ENCODE measurements at regions not wholly inside any gene's neighbourhood (a gene's known extent, or its start where the extent isn't known, plus 50 kb on each side); places are given as distances from the start of the nearest gene placed in this dataset.
"Not testable (repeated sequence)": the region's sequence is repeated elsewhere in the genome, so short reads cannot be mapped to it uniquely, and the experiment has no call there.

DNA sequence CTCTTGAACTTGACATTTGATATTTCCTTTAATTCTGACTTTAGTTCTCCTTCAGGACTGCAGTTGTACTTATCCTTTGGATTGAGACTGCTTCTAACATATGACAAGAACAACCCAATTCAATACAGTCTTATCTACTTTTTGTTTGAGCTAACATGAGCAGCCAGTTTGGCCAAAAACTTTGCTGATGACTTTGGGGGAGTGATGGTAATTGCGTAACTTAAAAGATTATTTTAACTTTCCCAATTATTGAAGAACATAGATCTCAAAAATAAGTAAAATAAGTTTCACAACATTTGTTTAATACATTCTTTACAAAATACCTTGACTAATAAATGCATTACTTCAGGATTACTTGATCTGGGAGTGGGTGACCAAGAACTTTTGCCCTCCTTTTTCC, 1311.1 kb upstream of the NRXN1 start:
- DNase-seq = no peak

- DNase-seq = no peak
Measured at GRCh38 chr2:52342458-52342857, 1310.5 kb upstream of the NRXN1 start.

DNA sequence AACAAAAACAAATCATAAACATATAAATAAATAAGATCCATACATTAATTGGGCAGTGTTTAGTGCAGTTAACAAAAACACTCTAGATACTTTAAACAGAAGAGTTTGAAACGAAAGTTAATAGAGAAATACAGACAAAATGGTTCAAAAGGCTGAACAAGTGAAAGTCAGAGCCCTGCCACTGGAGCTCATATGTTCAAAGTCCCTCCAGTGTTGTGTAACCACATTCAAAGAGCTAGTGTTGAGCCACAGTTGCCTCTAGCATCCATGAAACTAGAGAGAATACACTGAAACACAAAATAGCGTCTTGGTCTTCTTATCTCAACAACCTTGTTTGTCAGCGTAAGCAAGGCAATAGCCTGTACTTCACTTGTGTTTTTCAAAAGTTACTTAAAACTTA, 1309.8 kb upstream of the NRXN1 start:
- no peak for DNase-seq

DNA sequence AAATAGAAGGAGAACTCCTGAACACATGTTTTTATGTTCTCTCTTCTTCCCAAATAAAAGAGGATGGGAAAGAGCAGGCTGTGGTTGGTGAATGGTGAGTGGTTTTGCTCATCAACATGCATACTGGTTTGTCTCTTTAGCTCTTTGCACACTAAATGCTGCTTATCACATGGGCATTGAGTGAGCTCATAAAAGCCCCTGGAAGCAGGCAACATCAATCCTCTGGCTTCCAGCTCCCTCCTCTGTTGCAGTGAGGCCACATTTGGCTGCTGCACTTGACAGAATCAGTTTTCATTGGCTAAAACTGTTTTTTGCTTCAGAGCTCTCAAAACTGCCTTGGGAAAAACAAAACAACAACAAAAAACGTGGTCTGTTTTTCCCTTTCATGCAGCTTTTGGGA, 1308.2 kb upstream of the NRXN1 start:
- no peak for DNase-seq

GRCh38 chr2:52337786-52338185, 1305.9 kb upstream of the NRXN1 start:
- not testable (repeated sequence) for DNase-seq

GRCh38 chr2:52336951-52337350, 1305.0 kb upstream of the NRXN1 start:
- DNase-seq = no peak

GRCh38 chr2:52335727-52336126, 1303.8 kb upstream of the NRXN1 start:
- no peak for DNase-seq

DNA sequence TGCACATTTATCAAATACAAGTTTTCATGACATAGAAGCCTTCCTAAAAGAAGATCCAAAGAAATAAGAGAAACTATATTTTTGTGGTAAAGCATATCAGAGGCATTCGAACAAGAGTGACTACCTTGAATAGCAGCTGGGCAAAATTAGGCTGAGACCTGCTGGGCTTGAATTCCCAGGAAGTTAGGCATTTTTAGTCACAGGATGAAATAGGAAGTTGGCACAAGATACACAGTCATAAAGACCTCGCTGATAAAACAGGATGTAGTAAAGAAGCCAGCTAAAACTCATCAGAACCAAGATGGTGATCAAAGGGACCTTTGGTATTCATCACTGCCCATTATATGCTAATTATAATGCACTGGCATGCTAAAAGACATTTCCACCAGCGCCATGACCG, 1302.3 kb upstream of the NRXN1 start:
- no peak for DNase-seq

DNA sequence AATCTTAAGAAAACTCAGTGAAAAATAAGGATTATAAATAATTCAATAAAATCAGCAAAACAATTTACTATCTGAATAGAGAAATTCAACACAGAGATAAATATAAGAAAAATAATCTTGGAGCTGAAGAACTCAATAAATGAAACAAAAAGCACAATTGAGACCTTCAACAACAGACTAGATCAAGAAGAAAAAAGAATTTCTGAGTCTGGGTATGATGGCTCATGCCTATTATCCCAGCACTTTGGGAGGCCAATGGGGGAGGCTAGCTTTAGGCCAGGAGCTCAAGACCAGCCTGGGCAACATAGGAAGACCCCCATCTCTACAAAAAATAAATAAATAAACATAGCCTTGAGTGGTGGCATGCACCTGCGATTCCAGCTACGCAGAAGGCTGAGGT, 1295.7 kb upstream of the NRXN1 start:
- no peak for DNase-seq

DNA sequence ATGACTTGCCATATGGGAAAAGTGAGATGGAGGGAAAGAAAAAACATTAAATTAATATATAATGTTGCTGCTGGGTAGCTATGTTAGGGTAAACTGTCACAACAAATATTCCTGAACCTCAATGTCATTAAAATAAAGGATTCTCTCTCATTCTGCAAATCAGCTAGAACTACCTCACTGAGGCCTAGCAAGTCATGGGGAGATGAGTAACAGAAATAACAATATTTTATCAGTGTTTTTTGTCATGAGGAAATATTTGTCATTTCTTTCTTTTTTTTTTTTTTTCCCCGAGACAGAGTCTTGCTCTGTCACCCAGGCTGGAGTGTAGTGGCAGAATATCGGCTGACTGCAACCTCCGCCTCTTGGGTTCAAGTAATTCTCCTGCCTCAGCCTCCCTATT, 1282.3 kb upstream of the NRXN1 start:
- DNase-seq = no peak

DNA sequence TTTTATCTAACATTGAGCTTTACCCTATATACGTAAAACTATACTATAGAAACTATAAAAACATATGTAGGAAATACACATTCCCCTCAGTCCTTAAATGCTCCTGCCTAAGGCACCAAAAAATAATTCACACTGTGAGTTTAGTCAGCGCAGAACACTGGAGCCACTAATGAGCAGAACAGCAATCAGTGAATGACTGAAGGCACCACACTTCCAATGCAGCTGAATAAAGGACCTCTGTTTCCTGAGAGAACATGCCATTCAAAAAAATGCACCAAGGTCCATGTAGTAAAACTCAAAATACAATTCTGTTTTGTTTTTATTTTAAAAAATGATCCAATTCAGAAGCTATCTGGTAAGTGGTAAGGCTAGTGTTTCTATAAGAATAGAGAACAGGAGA, 1280.6 kb upstream of the NRXN1 start:
- no peak for DNase-seq

DNA sequence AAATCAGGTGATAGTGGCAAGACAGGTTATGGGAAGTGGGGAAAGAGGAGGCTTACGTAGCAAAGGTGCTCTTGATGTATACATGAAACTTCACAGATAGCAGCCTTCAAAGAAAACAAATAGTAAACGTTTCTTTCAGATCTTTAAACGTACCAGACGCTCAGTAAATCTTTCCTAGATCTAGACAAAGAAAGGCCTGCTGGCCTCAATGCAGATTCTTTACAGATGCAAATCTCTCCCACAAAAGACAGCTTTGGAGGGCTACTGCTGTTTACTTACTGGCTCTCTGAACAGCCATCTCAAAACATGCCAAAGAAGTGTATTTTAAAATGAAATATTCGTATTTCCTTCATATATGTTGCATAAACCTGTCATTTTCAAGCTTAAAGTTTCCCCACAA, 1279.9 kb upstream of the NRXN1 start:
- no peak for DNase-seq

DNA sequence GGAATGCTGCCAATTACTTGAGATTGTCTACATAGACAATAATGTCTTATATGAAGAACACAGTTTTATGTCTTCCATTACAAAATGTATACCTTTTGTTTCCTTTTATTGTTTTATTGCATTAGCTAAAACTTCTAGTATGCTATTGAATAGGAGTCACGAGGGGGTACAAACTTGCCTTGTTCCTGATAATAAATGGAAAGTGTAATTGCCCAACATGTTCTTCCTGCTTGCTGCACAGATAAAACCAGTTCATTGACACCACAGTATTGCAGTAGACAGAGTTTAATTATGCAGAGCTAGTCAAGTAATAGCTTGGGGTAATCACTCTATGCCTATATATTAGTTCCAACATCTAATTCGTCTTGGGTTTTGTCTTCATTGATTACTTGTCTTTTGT, 1276.2 kb upstream of the NRXN1 start:
- DNase-seq = no peak

- no peak for DNase-seq
Measured at GRCh38 chr2:52294628-52295027, 1262.7 kb upstream of the NRXN1 start.

GRCh38 chr2:52292801-52293200, 1260.9 kb upstream of the NRXN1 start:
- no peak for DNase-seq

GRCh38 chr2:52289741-52290140, 1257.8 kb upstream of the NRXN1 start:
- DNase-seq = no peak

DNA sequence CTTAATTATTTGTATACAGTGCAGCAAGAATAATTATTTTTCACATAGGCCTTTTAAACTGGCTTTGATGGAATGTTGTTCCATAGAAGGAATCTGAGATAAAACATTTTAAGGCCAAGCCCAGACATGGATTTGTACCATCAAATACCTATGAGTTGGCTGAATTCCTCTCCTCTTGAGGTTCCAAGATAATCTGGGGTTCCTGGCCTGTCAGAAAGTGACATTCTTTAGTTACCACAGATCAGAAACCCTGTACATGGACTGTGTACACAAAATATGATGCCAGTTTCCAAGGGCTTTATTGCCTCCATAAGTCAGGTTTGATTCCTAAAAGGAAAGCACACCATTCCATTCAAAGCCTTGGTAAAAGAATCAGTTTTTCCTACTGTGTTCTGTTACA, 1256.7 kb upstream of the NRXN1 start:
- DNase-seq = no peak

DNA sequence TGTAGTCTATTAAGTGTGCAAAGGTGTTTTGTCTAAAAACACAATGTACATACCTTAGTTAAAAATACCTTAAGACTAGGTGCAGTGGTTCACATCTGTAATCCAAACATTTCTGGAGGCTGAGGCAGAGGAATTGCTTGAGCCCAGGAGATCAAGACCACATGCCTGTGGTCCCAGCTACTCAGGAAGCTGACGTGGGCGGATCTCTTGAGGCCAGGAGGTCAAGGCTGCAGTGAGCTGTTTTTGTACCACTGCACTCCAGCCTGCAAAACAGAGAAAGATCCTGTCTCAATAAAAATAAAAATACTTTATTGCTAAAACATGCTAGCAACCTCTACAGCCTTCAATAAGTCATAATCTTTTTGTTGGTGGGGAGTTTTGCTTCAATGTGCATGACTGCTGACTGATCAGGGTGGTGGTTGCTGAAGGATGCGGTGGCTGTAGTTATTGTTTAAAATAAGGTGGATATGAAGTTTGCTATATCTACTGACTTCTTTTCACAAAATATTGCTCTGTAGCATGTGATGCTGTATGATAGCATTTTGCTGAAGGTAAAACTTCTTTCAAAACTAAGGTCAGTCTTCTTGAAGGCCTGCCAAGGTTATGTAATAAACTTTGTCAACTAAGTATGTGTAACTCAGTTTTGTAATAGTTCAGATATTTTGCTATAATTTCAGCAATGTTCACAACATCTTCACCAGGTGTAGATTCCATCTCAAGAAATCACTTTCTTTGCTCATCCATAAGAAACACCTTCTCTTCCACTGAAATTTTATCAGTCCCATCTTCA, 1238.0 kb upstream of the NRXN1 start:
- DNase-seq = no peak

- no peak for DNase-seq
Measured at GRCh38 chr2:52264911-52265310, 1233.0 kb upstream of the NRXN1 start.

GRCh38 chr2:52264488-52264887, 1232.6 kb upstream of the NRXN1 start:
- DNase-seq = no peak

GRCh38 chr2:52260904-52261303, 1229.0 kb upstream of the NRXN1 start:
- DNase-seq = no peak

- not testable (repeated sequence) for DNase-seq
Measured at GRCh38 chr2:52258967-52259366, 1227.0 kb upstream of the NRXN1 start.

GRCh38 chr2:52258038-52258437, 1226.1 kb upstream of the NRXN1 start:
- no peak for DNase-seq

- no peak for DNase-seq
Measured at GRCh38 chr2:52253416-52253980, 1221.6 kb upstream of the NRXN1 start.

- no peak for DNase-seq
Measured at GRCh38 chr2:52238782-52239181, 1206.8 kb upstream of the NRXN1 start.

Measured in T1000 (cell line).